ENCODE measurements at regions not wholly inside any gene's neighbourhood (a gene's known extent, or its start where the extent isn't known, plus 50 kb on each side); places are given as distances from the start of the nearest gene placed in this dataset.

DNA sequence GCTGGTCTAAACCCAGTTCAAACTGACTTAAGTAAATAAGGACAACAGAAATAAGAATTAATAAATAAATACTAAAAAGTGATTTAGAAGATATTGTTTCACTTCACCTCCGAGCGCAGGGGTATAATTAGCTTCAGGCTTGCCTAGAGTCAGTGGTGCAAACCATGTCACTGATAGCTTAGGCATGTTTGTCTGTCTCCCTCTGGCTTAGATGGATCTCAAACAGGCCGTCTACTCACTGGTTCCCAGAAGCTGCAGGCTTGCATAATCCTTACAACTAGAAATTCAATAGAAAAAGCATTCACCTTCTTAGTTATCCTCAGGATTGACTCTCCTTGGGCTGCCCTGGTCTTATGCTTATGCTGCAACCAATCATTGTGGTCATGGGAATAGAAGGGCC lies 629.8 kb upstream of the WWC1 start:
- no peaks in the 10 kb centered on the region for H4K20me1 ChIP-seq (ENCODE audit: control insufficient read depth, extremely low read depth, insufficient read depth, low read length)

GRCh38 chr5:167664222-167664804 lies 627.1 kb upstream of the WWC1 start:
- TF ChIP-seq CTCF (optimal IDR thresholded peaks at IDR 0.05 in 1 of 3, IDR thresholded peaks at IDR 0.05 in 1 of 3, conservative IDR thresholded peaks at IDR 0.05 in 1 of 3; ENCODE audit: extremely low read depth in 1 of 3, insufficient read depth in 2 of 3, low read length in 3 of 3) (no peak), EZH2 (IDR thresholded peaks at IDR 0.05; ENCODE audit: low read length) (no peak)
- Histone ChIP-seq H2AFZ (ENCODE audit: control insufficient read depth, low read length) (no peak overlapping the region), H3K4me3 (ENCODE audit: control insufficient read depth in 2 of 3, extremely low read depth in 1 of 3, insufficient read depth in 2 of 3, low read depth in 1 of 3, low read length in 3 of 3) (no peak overlapping the region), H3K27ac (ENCODE audit: control insufficient read depth, insufficient read depth, low read length) (no peak overlapping the region), H3K36me3 (ENCODE audit: control insufficient read depth in 2 of 2, extremely low read depth in 1 of 2, insufficient read depth in 2 of 2, low read length in 2 of 2) (no peaks in the 10 kb centered on the region), H3K79me2 (ENCODE audit: control insufficient read depth, insufficient read depth, low read length) (no peaks in the 10 kb centered on the region), H3K9ac (ENCODE audit: control insufficient read depth, extremely low read depth, insufficient read depth, low read length) (no peak overlapping the region), H4K20me1 (ENCODE audit: control insufficient read depth, extremely low read depth, insufficient read depth, low read length) (no peaks in the 10 kb centered on the region), H3K4me1 (ENCODE audit: control insufficient read depth, extremely low read depth, insufficient read depth, low read length) (no peaks in the 10 kb centered on the region), H3K9me1 (ENCODE audit: control insufficient read depth, extremely low read depth, insufficient read depth, low read length) (no peaks in the 10 kb centered on the region), H3K9me3 (ENCODE audit: control insufficient read depth, low read depth, low read length) (no peaks in the 10 kb centered on the region), H3K27me3 (ENCODE audit: control insufficient read depth, extremely low read depth, insufficient read depth, low read length) (no peaks in the 10 kb centered on the region), H3K4me2 (ENCODE audit: control insufficient read depth, extremely low read depth, insufficient read depth, low read depth, low read length) (no peak overlapping the region)
- FAIRE-seq, result peak; percentile 9
- dilution Hi-C loops (cut with MboI; ENCODE audit: extremely low pct_ligation_motif_present, low sequenced_read_pairs), result no loop called here
- no peak for DNase-seq (ENCODE audit: low read depth, low spot score)

More for the DNA sequence above, 629.8 kb upstream of the WWC1 start:
- dilution Hi-C loops (cut with MboI; ENCODE audit: extremely low pct_ligation_motif_present, low sequenced_read_pairs), result no loop called here
- H3K9ac ChIP-seq (ENCODE audit: control insufficient read depth, extremely low read depth, insufficient read depth, low read length), result no peak overlapping the region
- H3K79me2 ChIP-seq (ENCODE audit: control insufficient read depth, insufficient read depth, low read length), result no peaks in the 10 kb centered on the region
- DNase-seq (ENCODE audit: low read depth, low spot score), result no peak
- FAIRE-seq, result no peak
- TF ChIP-seq EZH2 (IDR thresholded peaks at IDR 0.05; ENCODE audit: low read length), result no peak
- no peak for TF ChIP-seq CTCF (optimal IDR thresholded peaks at IDR 0.05 in 1 of 3, IDR thresholded peaks at IDR 0.05 in 1 of 3, conservative IDR thresholded peaks at IDR 0.05 in 1 of 3; ENCODE audit: extremely low read depth in 1 of 3, insufficient read depth in 2 of 3, low read length in 3 of 3)
- no peaks in the 10 kb centered on the region for H3K27me3 ChIP-seq (ENCODE audit: control insufficient read depth, extremely low read depth, insufficient read depth, low read length)
- H2AFZ ChIP-seq (ENCODE audit: control insufficient read depth, low read length), result no peak overlapping the region
- no peaks in the 10 kb centered on the region for H3K9me3 ChIP-seq (ENCODE audit: control insufficient read depth, low read depth, low read length)
- H3K4me1 ChIP-seq (ENCODE audit: control insufficient read depth, extremely low read depth, insufficient read depth, low read length), result no peaks in the 10 kb centered on the region
- no peak overlapping the region for H3K4me3 ChIP-seq (ENCODE audit: control insufficient read depth in 2 of 3, extremely low read depth in 1 of 3, insufficient read depth in 2 of 3, low read depth in 1 of 3, low read length in 3 of 3)
- H3K9me1 ChIP-seq (ENCODE audit: control insufficient read depth, extremely low read depth, insufficient read depth, low read length), result no peaks in the 10 kb centered on the region
- no peak overlapping the region for H3K4me2 ChIP-seq (ENCODE audit: control insufficient read depth, extremely low read depth, insufficient read depth, low read depth, low read length)
- no peaks in the 10 kb centered on the region for H3K36me3 ChIP-seq (ENCODE audit: control insufficient read depth in 2 of 2, extremely low read depth in 1 of 2, insufficient read depth in 2 of 2, low read length in 2 of 2)
- no peak overlapping the region for H3K27ac ChIP-seq (ENCODE audit: control insufficient read depth, insufficient read depth, low read length)

Measured in keratinocyte (primary cell).